GM19397 (cell line): ENCODE measurements at regions not wholly inside any gene's neighbourhood (a gene's known extent, or its start where the extent isn't known, plus 50 kb on each side); places are given as distances from the start of the nearest gene placed in this dataset.

Experiments
- ATAC-seq: cut with Tn5 transposase; IDR thresholded peaks from one replicate; pipeline ENCODE4 v1.9.1; 2021; ENCODE audit warnings: mild to moderate bottlenecking, moderate library complexity; ENCODE audit not compliant: unreplicated experiment

- no peak for ATAC-seq
Observed at GRCh38 chr21:16169102-16169511, 439.3 kb downstream of the USP25 start.

DNA sequence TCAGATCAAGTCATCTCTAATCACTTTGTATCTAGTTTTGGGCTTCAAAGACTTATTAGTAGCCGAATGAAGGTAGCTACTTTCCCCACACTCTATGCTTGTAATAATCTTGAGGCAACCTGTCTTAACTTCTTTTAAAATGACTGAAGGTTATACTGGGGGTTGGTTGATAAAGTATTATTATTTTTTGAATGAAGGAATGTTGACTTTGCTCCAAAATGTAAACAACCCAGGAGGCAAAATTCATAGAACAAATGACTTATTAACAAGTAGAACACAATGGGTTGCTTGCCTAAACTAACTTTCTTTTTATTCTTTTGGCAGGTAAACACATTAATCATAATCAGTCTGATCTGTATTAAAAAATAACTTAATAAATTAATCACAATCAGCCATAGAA is 440.0 kb downstream of the USP25 start:
- ATAC-seq, result no peak

DNA sequence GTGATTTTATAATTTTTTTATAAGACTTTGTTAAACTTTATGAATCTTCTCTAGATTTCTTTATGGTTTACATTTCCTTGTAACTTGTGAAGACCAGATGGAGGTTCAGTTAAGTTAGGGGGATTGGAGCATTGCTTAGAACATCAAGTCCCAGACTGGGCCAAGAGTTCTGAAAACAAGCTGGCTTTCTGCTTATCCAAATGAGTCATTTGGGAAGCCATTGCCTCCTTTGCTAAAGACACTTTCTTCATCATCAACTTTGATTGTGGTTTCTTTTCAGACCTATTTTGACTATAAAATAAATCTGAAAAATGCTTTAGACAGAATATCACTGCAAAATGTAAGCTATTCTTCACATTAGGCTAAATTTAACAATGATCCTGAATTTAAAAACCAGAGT is 446.8 kb downstream of the USP25 start:
- ATAC-seq, result no peak

DNA sequence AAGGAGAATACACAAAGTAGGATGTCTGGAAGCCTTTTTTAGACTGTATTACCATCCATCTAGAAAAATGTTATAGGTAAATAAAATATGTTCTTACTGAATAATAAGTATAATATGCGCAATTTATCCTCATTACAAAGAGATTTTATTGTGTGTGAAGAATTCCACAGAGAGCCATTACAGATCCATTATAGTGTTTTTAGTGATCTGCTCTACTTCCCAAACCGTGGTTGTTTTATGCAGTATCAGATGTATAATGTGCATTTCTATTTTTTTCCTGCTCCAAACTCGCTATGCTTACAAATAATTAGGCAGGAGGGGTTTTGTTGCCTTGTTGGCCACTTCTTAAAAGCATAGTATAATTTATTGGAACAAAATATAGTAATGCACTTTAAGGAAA is 447.8 kb downstream of the USP25 start:
- ATAC-seq, result no peak

GRCh38 chr21:16179773-16180172 is 450.0 kb downstream of the USP25 start:
- ATAC-seq, result no peak

GRCh38 chr21:16180614-16181013 is 450.8 kb downstream of the USP25 start:
- ATAC-seq, result no peak

DNA sequence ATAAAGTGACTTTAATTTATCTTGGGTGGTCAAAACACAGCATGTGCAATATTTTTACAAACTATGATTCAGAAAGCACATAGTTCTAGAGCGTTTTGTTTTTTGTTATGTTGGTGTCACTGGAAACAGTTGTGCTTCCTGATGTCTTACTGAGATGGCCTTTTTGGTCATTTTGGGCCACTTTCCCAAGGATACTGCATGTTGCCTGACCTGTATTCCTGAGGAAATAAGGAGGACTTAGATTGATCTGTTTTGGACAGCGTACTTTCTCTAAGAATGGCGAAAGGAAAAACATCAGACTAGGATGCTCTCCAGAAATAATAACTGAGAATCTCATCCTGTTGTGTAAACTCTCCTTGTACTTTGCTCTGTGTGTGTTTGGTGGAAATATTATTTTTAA is 451.2 kb downstream of the USP25 start:
- ATAC-seq, result no peak

GRCh38 chr21:16185766-16186165 is 456.0 kb downstream of the USP25 start:
- ATAC-seq, result no peak

DNA sequence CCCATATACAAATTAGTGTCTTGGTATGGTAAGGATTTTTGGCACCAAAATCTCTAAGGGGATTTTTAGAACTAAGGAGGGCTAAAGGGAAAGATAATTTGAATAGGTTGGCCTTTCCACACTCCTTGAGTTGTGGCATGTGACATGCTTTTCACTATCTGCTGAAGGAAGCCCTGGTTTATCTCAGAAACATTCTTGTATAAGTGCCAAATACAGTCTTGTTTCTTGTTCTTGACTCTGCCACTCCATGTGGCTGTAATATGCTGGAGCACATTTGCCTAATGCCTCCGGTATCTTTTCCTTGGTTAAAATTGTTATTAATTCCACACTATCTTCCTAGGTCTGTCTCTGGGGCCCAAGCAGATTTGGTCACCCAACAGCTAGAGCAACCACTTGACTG is 457.0 kb downstream of the USP25 start:
- no peak for ATAC-seq

DNA sequence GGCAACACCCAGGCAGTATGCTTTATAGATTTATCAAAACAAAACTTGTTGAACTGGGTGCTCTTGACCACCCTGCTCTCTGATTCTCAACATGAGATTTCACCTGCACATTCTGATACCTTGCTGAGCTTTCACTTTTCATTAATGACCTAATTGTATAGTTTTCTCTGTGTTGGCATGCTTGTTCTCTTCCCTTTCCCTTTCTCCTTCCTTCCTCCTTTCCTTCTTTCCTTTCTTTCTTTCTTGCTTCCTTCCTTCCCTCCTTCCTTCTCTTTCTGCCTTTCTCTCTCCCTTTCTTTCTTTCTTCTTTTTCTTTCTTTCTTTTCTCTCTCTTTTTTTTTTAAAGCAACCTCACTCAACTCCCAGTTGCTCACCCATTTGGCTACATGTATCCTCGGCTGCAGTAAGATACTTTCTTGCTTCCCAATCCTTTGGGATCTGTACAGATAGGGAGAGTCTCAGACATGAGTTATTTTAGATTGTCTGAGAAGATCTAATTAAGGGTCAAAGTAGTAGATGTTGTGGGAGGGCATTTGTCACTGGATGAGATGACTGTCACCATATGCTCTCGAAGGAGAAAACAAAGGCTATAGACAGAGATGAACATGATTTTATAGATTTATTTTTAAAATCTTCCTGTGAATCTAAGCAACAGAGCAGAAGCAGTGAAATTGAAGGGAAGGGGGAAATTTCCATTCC is 458.0 kb downstream of the USP25 start:
- no peak for ATAC-seq

GRCh38 chr21:16192902-16193301 is 463.1 kb downstream of the USP25 start:
- ATAC-seq, result no peak

DNA sequence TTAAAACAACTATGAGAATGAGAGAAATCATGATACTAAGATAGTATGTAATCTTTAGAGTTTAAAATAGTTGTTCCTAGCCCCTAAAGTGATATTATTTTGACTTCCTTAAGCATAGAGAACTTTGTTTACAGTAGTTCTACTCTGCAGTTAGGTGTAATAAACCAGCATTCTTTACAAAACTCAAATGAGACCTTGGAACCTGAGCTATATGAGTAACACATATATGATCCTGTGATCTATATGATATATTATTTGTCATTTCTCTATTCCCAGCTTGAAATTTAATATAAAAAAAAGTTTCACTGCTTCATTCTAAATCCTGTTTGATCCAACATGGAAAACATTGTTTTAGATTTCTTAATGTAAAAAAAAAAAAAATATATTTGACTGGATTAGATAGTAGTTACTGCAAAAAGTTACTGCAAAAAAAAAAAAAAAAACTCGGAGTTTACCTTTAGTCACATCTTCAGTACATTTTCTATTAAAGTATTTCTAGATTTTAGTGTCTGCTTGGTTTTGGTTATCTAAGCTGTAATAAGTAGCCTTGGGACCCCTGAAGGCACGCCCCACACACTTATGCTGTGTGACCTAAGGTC is 463.8 kb downstream of the USP25 start:
- no peak for ATAC-seq

- ATAC-seq, result peak; percentile 87
Observed at GRCh38 chr21:16194095-16194787, 464.5 kb downstream of the USP25 start.

GRCh38 chr21:16194788-16195537 is 465.2 kb downstream of the USP25 start:
- peak; percentile 16 for ATAC-seq

DNA sequence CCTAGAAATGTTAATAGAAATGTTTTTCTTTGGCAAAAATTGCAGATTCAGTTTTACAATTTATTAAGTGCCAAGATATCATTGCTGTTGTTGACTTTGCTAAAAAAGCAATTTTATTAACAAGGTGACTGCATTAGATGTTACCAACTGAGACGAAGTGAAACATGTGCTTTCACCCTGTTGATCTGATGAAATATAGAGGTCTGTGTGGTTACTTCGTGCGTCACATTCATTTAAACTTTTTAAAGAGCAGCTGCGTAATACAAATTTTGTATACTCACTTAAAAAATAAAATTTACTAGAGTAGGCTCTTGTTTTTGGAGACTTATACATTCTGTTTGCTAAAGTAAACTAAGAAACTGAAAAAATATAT is 465.7 kb downstream of the USP25 start:
- ATAC-seq, result no peak

DNA sequence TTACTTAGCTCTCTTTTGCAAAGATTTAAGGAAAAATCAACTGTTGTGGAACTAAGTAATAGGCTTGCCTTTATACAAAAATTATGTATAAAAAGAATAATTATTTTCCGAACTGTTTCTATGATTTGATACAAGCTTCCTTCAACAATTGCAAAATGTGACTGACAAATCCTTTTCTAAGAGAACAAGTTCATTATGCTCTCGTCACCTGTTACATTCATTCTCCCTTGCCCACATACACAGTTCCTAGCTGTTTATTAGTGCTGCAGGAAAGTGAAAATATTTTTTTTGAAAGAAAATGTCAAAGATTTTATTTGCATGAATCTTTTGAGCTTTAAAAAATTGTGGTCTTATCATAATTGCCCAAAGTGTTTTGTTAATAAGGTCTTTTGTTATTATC is 466.2 kb downstream of the USP25 start:
- no peak for ATAC-seq

DNA sequence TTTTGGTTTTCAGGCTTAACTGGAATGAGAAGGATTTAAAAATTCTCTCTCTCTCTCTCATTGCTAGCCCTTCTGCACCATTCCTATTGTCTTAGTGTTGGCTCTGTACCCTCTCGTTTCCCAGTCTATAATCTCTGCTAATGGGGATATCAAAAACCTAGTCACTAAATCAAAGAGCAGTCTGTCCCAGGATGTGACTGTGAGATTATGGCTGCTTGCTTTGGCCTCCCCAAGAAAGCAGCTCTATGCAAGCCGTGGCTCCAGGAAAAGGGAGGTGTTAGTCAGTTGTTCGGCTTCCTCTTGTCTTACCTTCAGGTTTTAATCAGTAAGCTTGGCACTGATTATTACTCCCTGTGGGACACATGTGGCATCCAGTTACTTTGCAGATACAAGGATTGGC is 468.8 kb downstream of the USP25 start:
- no peak for ATAC-seq

- no peak for ATAC-seq
Observed at GRCh38 chr21:16199539-16199938, 469.8 kb downstream of the USP25 start.

DNA sequence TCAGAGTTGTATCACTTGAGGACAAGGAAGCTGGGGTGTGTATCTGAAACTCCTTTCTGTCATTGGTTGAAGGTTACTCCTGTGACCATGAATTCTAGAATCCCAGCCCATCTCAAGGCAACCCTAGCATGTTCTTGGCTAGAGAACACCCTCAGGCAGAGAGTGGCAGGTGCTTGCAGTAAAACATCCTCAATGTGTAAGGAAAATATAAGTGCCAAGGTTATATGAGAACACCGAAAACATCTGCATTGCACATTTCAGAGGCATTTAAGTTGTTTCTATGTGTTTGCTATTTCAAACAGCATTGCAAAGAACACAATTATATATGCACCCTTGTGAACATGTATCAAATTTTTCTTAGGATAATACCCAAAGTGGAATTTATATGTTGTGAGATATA is 471.9 kb downstream of the USP25 start:
- no peak for ATAC-seq

- no peak for ATAC-seq
Observed at GRCh38 chr21:16205527-16205926, 475.7 kb downstream of the USP25 start.
